ENCODE measurements at regions not wholly inside any gene's neighbourhood (a gene's known extent, or its start where the extent isn't known, plus 50 kb on each side); places are given as distances from the start of the nearest gene placed in this dataset.

DNA sequence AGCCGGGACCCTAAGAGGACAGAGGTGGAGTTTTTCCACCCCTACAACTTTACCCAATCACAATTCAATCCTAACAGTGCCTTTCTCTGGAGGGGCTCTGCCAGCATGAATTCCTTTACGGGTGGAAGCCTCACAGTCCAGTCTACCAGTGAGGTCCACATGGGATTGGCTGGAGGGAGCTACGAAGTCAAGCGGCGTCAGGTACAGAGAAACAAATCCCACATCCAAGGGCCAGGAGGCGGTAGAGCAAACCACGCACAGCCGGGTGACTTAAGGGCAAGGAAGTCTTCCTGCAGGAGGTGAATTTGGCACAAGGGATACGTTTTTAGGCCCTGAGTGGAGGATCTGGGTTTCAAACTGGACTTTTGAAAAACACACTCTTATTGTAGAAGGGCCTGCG lies 199.6 kb downstream of the UQCRFS1 start:
- no peak for DNase-seq (ENCODE audit: low spot score)
- TF ChIP-seq, protein P1, sequence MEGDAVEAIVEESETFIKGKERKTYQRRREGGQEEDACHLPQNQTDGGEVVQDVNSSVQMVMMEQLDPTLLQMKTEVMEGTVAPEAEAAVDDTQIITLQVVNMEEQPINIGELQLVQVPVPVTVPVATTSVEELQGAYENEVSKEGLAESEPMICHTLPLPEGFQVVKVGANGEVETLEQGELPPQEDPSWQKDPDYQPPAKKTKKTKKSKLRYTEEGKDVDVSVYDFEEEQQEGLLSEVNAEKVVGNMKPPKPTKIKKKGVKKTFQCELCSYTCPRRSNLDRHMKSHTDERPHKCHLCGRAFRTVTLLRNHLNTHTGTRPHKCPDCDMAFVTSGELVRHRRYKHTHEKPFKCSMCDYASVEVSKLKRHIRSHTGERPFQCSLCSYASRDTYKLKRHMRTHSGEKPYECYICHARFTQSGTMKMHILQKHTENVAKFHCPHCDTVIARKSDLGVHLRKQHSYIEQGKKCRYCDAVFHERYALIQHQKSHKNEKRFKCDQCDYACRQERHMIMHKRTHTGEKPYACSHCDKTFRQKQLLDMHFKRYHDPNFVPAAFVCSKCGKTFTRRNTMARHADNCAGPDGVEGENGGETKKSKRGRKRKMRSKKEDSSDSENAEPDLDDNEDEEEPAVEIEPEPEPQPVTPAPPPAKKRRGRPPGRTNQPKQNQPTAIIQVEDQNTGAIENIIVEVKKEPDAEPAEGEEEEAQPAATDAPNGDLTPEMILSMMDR (conservative IDR thresholded peaks at IDR 0.05; ENCODE audit: low read depth, low read length), result no peak
- TF ChIP-seq EZH2 (IDR thresholded peaks at IDR 0.05; ENCODE audit: borderline replicate concordance, low read depth, low read length, poor library complexity, severe bottlenecking), result no peak
- Histone ChIP-seq H3K27ac (ENCODE audit: low read depth, low read length, poor library complexity, severe bottlenecking) (no peak overlapping the region), H3K9me3 (ENCODE audit: low read depth, low read length, poor library complexity, severe bottlenecking) (peaks cover 45% of the 10 kb centered on the region), H3K4me3 (ENCODE audit: low read depth, low read length, poor library complexity, severe bottlenecking) (no peak overlapping the region), H3K36me3 (ENCODE audit: insufficient read depth, low read length, poor library complexity, severe bottlenecking) (no peaks in the 10 kb centered on the region), H3K4me1 (ENCODE audit: insufficient read depth, low read length, poor library complexity, severe bottlenecking) (no peaks in the 10 kb centered on the region), H3K27me3 (replicated peaks; ENCODE audit: insufficient read depth, low read depth, low read length, poor library complexity) (no peaks in the 10 kb centered on the region)
- POLR2A ChIA-PET (ENCODE audit: low non-redundant PET), result no interaction called here
- BruUV-seq (replicated peaks), result no TSS peak
- CTCF ChIA-PET, result no interaction called here
- intact Hi-C loops (cut with micrococcal nuclease; ENCODE audit: unreplicated experiment), result no loop called here

DNA sequence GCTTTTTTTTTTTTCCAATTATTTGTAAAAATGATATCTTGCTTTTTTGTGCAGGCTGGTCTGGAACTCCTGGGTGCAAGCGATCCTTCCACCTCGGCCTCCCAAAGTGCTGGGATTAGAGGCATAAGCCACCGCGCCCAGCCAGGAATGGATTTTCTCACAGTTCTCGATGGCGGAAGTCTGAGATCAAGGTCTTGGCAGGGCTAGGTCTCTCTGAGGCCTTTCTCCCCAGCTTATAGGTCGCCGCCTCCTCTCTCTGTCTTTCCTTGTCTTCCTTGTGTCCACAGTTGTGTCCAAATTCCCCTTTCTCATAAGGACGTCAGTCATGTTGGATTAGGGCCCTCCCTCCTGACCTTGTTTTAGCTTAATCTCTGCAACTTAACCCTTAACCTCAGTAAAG lies 200.5 kb downstream of the UQCRFS1 start:
- Histone ChIP-seq H3K9me3 (ENCODE audit: low read depth, low read length, poor library complexity, severe bottlenecking) (peaks cover 43% of the 10 kb centered on the region), H3K4me3 (ENCODE audit: low read depth, low read length, poor library complexity, severe bottlenecking) (no peak overlapping the region), H3K27ac (ENCODE audit: low read depth, low read length, poor library complexity, severe bottlenecking) (no peak overlapping the region), H3K4me1 (ENCODE audit: insufficient read depth, low read length, poor library complexity, severe bottlenecking) (no peaks in the 10 kb centered on the region), H3K36me3 (ENCODE audit: insufficient read depth, low read length, poor library complexity, severe bottlenecking) (no peaks in the 10 kb centered on the region), H3K27me3 (replicated peaks; ENCODE audit: insufficient read depth, low read depth, low read length, poor library complexity) (no peaks in the 10 kb centered on the region)
- no peak for DNase-seq (ENCODE audit: low spot score)
- ChIA-PET POLR2A (ENCODE audit: low non-redundant PET) (no interaction called here), CTCF (no interaction called here)
- intact Hi-C loops (cut with micrococcal nuclease; ENCODE audit: unreplicated experiment), result no loop called here
- TF ChIP-seq, protein P1 (conservative IDR thresholded peaks at IDR 0.05; ENCODE audit: low read depth, low read length), result no peak
- TF ChIP-seq EZH2 (IDR thresholded peaks at IDR 0.05; ENCODE audit: borderline replicate concordance, low read depth, low read length, poor library complexity, severe bottlenecking), result no peak
- no TSS peak for BruUV-seq (replicated peaks)

DNA sequence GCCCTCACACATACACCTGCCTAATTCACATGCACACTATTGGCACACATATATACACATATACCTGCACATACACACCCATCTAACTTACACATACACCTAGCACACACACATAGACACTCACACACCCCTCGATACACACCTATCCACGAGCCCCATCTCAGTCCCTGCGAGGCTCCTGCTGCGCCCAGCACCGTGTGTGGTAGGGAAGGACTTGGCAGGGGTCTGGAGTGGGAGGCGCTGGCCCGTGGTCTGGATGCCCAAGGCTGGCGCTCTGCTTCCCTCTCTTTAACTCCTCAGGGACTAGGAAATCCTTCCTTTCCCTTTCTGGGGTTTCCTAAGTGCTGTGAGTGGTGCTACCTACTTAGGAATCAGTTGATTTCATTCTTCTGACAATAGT lies 202.7 kb downstream of the UQCRFS1 start:
- Histone ChIP-seq H3K27me3 (replicated peaks; ENCODE audit: insufficient read depth, low read depth, low read length, poor library complexity) (no peaks in the 10 kb centered on the region), H3K4me1 (ENCODE audit: insufficient read depth, low read length, poor library complexity, severe bottlenecking) (no peaks in the 10 kb centered on the region), H3K36me3 (ENCODE audit: insufficient read depth, low read length, poor library complexity, severe bottlenecking) (no peaks in the 10 kb centered on the region), H3K27ac (ENCODE audit: low read depth, low read length, poor library complexity, severe bottlenecking) (no peak overlapping the region), H3K4me3 (ENCODE audit: low read depth, low read length, poor library complexity, severe bottlenecking) (no peak overlapping the region), H3K9me3 (ENCODE audit: low read depth, low read length, poor library complexity, severe bottlenecking) (peaks cover 42% of the 10 kb centered on the region)
- ChIA-PET CTCF (no interaction called here), POLR2A (ENCODE audit: low non-redundant PET) (no interaction called here)
- TF ChIP-seq, protein P1 (conservative IDR thresholded peaks at IDR 0.05; ENCODE audit: low read depth, low read length), result no peak
- no peak for TF ChIP-seq EZH2 (IDR thresholded peaks at IDR 0.05; ENCODE audit: borderline replicate concordance, low read depth, low read length, poor library complexity, severe bottlenecking)
- intact Hi-C loops (cut with micrococcal nuclease; ENCODE audit: unreplicated experiment), result no loop called here
- BruUV-seq (replicated peaks), result no TSS peak
- DNase-seq (ENCODE audit: low spot score), result no peak
